Breast epithelium (tissue), 3 donors: ENCODE measurements at regions not wholly inside any gene's neighbourhood (a gene's known extent, or its start where the extent isn't known, plus 50 kb on each side); places are given as distances from the start of the nearest gene placed in this dataset.

Experiments used
- CTCF ChIP-seq, 3 donors: fragments of 450-650 bp; IDR thresholded peaks; one replicate each; pipeline ENCODE4 v1.5.1; 2016 to 2017; ENCODE audit warnings: antibody characterized with exemption in 3 of 3, mild to moderate bottlenecking in 3 of 3, moderate library complexity in 3 of 3
- POLR2A ChIP-seq: fragments of 450-650 bp; IDR thresholded peaks from one replicate; pipeline ENCODE4 v1.6.1; 2016; ENCODE audit warnings: antibody characterized with exemption, mild to moderate bottlenecking, moderate library complexity

GRCh38 chr6:2378046-2378657 is 132.7 kb upstream of the GMDS start:
- TF ChIP-seq POLR2A (no peak), CTCF (IDR thresholded peaks at IDR 0.05) (no peak)
